Vagina (tissue), 2 donors: ENCODE measurements at regions not wholly inside any gene's neighbourhood (a gene's known extent, or its start where the extent isn't known, plus 50 kb on each side); places are given as distances from the start of the nearest gene placed in this dataset.

Experiments used
- DNase-seq, 2 donors: peaks; one replicate each; pipeline ENCODE4 v3.0.0-alpha.2; 2017; ENCODE audit errors: extremely low spot score in 2 of 2
- H3K27ac ChIP-seq: fragments of 200-600 bp; sonication (generic); one replicate; pipeline ENCODE4 v1.5.1; 2019
- H3K27me3 ChIP-seq: fragments of 200-600 bp; sonication (generic); one replicate; pipeline ENCODE4 v1.5.1; 2019
- H3K36me3 ChIP-seq, 2 donors: fragments of 200-600 bp; sonication (generic); one replicate each; pipeline ENCODE4 v1.5.1; 2017 to 2019
- H3K4me1 ChIP-seq: fragments of 200-600 bp; sonication (generic); one replicate; pipeline ENCODE4 v1.5.1; 2019
- H3K4me3 ChIP-seq, 2 donors: fragments of 200-600 bp; sonication (generic); 1 replicate in 1 of 2; 2 replicates in 1 of 2; pipeline ENCODE4 v1.5.1; 2016 to 2019
- H3K9me3 ChIP-seq: fragments of 200-600 bp; sonication (generic); one replicate; pipeline ENCODE4 v1.5.1; 2019
- POLR2A ChIP-seq, 2 donors: fragments of 450-650 bp; IDR thresholded peaks; one replicate each; pipeline ENCODE4 v1.6.1; 2017; ENCODE audit warnings: antibody characterized with exemption in 2 of 2, mild to moderate bottlenecking in 2 of 2, moderate library complexity in 2 of 2
- POLR2AphosphoS5 ChIP-seq, 2 donors: sonication (generic); formaldehyde crosslinking; IDR thresholded peaks; one replicate each; pipeline ENCODE4 v1.9.0; 2017; ENCODE audit warnings: antibody characterized with exemption in 2 of 2, mild to moderate bottlenecking in 2 of 2, low read depth in 1 of 2; ENCODE audit not compliant: insufficient read depth in 1 of 2
- intact Hi-C: fragments of 100-400 bp; cut with DNase I; formaldehyde crosslinking; loops from one replicate; pipeline ENCODE4 v1.15.1; 2023
- TF ChIP-seq, protein P1 (sequence below), 3 experiments: fragments of 450-650 bp in 2 of 3; fragments of 200-600 bp in 1 of 3; sonication (generic) in 1 of 3; IDR thresholded peaks; one replicate each; pipeline ENCODE4 v1.5.1; 2017 to 2019; ENCODE audit warnings: antibody characterized with exemption in 3 of 3, mild to moderate bottlenecking in 2 of 3, moderate library complexity in 2 of 3

DNA sequence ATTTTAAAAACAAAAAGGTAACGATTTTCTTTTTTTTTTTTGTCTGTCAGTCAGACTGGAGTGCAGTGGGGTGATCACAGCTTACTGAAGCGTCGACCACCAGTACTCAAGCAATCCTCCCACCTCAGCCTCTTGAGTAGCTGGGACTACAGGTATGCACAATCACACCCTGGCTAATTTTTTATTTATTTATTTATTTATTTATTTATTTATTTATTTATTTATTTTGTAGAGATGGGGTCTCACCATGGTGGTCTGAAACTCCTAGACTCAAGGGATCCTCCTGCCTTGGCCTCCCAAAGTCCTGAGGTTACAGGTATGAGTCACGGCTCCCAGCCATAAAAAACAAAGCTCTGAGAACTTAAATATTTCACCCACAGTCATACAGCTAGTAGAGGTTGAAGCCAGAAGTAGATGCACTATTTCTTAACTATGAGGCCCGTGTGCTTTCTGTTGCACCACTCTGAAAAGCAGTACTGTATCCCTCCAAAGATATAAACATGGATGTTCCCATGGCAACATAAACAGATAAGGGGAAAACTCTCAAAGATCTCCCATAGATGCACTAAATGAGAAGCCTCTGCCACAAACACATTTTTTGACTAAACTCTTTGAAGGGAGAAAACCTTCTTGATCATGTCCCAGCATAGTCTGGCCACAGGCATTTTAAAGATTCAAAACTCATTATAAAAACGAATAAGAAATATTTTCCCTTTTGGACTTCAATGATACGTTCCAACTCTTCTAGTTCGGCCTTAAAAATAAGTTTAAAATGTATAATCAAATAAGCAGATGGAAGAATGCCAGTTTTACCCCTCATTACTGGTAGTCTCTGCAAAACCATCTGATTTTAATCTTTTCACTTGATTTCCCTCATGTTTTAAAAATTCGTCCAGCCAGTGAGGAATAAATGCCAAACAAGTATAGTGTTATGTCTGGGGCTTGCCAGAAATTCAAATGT, 162.3 kb upstream of the ARHGEF26 start:
- no peak overlapping the region for H3K27ac ChIP-seq
- TF ChIP-seq POLR2A (IDR thresholded peaks at IDR 0.05) (no peak), POLR2AphosphoS5 (IDR thresholded peaks at IDR 0.05; ENCODE audit: insufficient read depth in 1 of 2, low read depth in 1 of 2) (no peak)
- TF ChIP-seq, protein P1, sequence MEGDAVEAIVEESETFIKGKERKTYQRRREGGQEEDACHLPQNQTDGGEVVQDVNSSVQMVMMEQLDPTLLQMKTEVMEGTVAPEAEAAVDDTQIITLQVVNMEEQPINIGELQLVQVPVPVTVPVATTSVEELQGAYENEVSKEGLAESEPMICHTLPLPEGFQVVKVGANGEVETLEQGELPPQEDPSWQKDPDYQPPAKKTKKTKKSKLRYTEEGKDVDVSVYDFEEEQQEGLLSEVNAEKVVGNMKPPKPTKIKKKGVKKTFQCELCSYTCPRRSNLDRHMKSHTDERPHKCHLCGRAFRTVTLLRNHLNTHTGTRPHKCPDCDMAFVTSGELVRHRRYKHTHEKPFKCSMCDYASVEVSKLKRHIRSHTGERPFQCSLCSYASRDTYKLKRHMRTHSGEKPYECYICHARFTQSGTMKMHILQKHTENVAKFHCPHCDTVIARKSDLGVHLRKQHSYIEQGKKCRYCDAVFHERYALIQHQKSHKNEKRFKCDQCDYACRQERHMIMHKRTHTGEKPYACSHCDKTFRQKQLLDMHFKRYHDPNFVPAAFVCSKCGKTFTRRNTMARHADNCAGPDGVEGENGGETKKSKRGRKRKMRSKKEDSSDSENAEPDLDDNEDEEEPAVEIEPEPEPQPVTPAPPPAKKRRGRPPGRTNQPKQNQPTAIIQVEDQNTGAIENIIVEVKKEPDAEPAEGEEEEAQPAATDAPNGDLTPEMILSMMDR (IDR thresholded peaks at IDR 0.05): no peak
- intact Hi-C loops: loop anchor here (10.0 kb wide), 1 partner anchor 1586 kb away; no protein-coding TSS in a partner anchor
- DNase-seq: no peak
- no peak overlapping the region for H3K4me3 ChIP-seq
- no peaks in the 10 kb centered on the region for H3K9me3 ChIP-seq
- H3K27me3 ChIP-seq: no peaks in the 10 kb centered on the region
- H3K36me3 ChIP-seq: no peaks in the 10 kb centered on the region
- peaks cover 17% of the 10 kb centered on the region for H3K4me1 ChIP-seq

GRCh38 chr3:153960458-153961074, 160.6 kb upstream of the ARHGEF26 start:
- H3K9me3 ChIP-seq: no peaks in the 10 kb centered on the region
- peaks cover 17% of the 10 kb centered on the region for H3K4me1 ChIP-seq
- DNase-seq: no peak
- intact Hi-C loops: no loop called here
- H3K27ac ChIP-seq: no peak overlapping the region
- H3K27me3 ChIP-seq: no peaks in the 10 kb centered on the region
- H3K4me3 ChIP-seq: no peak overlapping the region
- H3K36me3 ChIP-seq: no peaks in the 10 kb centered on the region
- no peak for TF ChIP-seq POLR2AphosphoS5 (IDR thresholded peaks at IDR 0.05; ENCODE audit: insufficient read depth in 1 of 2, low read depth in 1 of 2)

DNA sequence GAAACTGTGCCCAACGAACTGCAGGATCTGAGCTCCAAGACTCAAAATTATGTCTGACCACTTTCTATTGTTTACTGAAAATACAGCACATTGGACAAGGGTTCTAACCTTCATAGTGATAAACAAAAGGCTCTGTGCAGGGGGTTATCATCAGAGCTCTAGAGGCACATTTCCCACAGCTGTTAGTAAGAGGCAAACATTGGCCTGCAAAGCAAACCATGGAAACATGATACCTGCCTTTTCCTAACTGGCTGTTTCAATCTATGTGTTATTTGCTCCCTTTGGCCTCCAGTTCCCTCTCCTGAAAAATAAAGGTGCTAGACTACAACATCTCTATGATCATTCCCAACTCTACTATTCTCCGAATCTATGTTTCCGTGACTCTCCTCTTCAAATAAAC, 159.7 kb upstream of the ARHGEF26 start:
- Histone ChIP-seq H3K36me3 (no peaks in the 10 kb centered on the region), H3K4me3 (no peak overlapping the region), H3K27ac (no peak overlapping the region), H3K4me1 (peaks cover 17% of the 10 kb centered on the region), H3K27me3 (no peaks in the 10 kb centered on the region), H3K9me3 (no peaks in the 10 kb centered on the region)
- no peak for DNase-seq
- TF ChIP-seq, protein P1 (IDR thresholded peaks at IDR 0.05): no peak
- no peak for TF ChIP-seq POLR2AphosphoS5 (IDR thresholded peaks at IDR 0.05; ENCODE audit: insufficient read depth in 1 of 2, low read depth in 1 of 2)
- TF ChIP-seq POLR2A (IDR thresholded peaks at IDR 0.05): no peak
- intact Hi-C loops: no loop called here

GRCh38 chr3:153963012-153963411, 158.2 kb upstream of the ARHGEF26 start:
- Histone ChIP-seq H3K36me3 (no peaks in the 10 kb centered on the region), H3K27me3 (no peaks in the 10 kb centered on the region), H3K9me3 (no peaks in the 10 kb centered on the region), H3K4me3 (no peak overlapping the region), H3K4me1 (peaks cover 17% of the 10 kb centered on the region), H3K27ac (no peak overlapping the region)
- TF ChIP-seq POLR2AphosphoS5 (IDR thresholded peaks at IDR 0.05; ENCODE audit: insufficient read depth in 1 of 2, low read depth in 1 of 2) (no peak), POLR2A (IDR thresholded peaks at IDR 0.05) (no peak)
- TF ChIP-seq, protein P1 (IDR thresholded peaks at IDR 0.05): no peak
- no peak for DNase-seq
- intact Hi-C loops: no loop called here

DNA sequence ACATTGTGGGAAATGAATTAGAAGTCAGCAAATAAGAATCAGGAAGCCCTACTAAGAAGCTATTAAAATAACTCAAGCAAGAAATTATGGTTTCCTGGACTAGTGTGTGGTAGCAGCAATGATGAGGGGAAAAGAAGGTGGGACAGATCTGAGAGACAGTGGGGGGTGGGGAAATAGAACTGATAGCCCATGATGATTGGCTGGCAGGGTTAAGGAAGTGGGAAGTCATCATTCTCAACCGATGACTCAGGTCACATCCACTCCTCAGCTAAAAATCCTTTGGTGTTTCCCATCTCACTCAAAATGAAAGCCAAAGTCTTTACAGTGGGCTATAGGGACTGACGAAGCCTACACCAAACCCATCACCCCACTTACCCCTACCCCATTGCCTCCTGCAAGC, 153.9 kb upstream of the ARHGEF26 start:
- no peak for DNase-seq
- Histone ChIP-seq H3K4me3 (no peak overlapping the region), H3K27me3 (no peaks in the 10 kb centered on the region), H3K27ac (no peak overlapping the region), H3K36me3 (no peaks in the 10 kb centered on the region), H3K4me1 (peaks cover 7% of the 10 kb centered on the region), H3K9me3 (no peaks in the 10 kb centered on the region)
- TF ChIP-seq, protein P1 (IDR thresholded peaks at IDR 0.05): no peak
- TF ChIP-seq POLR2A (IDR thresholded peaks at IDR 0.05): no peak
- TF ChIP-seq POLR2AphosphoS5 (IDR thresholded peaks at IDR 0.05; ENCODE audit: insufficient read depth in 1 of 2, low read depth in 1 of 2): no peak
- intact Hi-C loops: no loop called here
